ENCODE measurements at regions not wholly inside any gene's neighbourhood (a gene's known extent, or its start where the extent isn't known, plus 50 kb on each side); places are given as distances from the start of the nearest gene placed in this dataset.

DNA sequence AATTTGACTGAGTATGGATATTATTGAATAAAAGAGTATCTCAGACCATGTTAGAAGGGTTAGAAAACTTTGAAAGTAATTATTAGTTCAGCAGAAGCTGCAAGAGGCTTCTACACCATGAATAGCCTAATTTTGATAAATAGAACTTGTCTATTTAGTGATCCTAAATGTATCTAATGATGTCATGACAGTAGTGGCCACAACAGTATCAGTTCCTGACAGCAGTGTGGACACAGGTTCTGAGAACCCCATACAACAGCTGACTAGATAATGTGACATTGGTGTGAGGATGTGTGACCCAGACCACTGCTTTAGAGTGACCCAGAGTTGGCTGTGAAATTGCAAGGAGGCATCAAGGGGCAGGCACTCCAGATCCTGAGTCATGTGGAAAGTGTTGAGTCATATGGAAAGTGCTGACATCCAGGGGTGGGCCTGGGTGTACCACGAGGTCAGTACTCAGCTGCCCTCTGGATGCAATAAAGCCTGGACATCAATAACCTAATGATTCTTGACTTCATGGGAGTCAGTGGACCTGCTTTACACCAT lies 754.7 kb downstream of the DHX35 start:
- H3K79me2 ChIP-seq (ENCODE audit: control insufficient read depth, insufficient read depth, low read length) = no peaks in the 10 kb centered on the region
- DNase-seq (ENCODE audit: low read depth, low spot score) (no peak), FAIRE-seq (no peak)
- H2AFZ ChIP-seq (ENCODE audit: low read depth, low read length) = no peak overlapping the region
- no peaks in the 10 kb centered on the region for H3K9me3 ChIP-seq (replicated peaks; ENCODE audit: control insufficient read depth, insufficient read depth, low read length)
- H3K9me1 ChIP-seq (replicated peaks; ENCODE audit: control insufficient read depth, extremely low read depth, insufficient read depth, low read length) = no peaks in the 10 kb centered on the region
- no peak overlapping the region for H3K4me2 ChIP-seq (ENCODE audit: insufficient read depth, low read length)
- dilution Hi-C loops (cut with MboI; ENCODE audit: extremely low pct_ligation_motif_present, low sequenced_read_pairs) (no loop called here), intact Hi-C loops (cut with micrococcal nuclease) (no loop called here)
- no peaks in the 10 kb centered on the region for H4K20me1 ChIP-seq (replicated peaks; ENCODE audit: control insufficient read depth, extremely low read depth, insufficient read depth, low read length)
- H3K4me3 ChIP-seq (replicated peaks in 1 of 3; ENCODE audit: insufficient read depth in 1 of 3, low read depth in 1 of 3, low read length in 3 of 3) = no peak overlapping the region
- H3K36me3 ChIP-seq (ENCODE audit: control insufficient read depth in 2 of 2, extremely low read depth in 1 of 2, insufficient read depth in 2 of 2, low read length in 2 of 2) = no peaks in the 10 kb centered on the region
- TF ChIP-seq POLR2A (IDR thresholded peaks at IDR 0.05; ENCODE audit: low read depth, low read length) = no peak
- no peak for TF ChIP-seq MYC (IDR thresholded peaks at IDR 0.05; ENCODE audit: low read depth, low read length)
- TF ChIP-seq EZH2 (IDR thresholded peaks at IDR 0.05; ENCODE audit: borderline replicate concordance, low read depth, low read length, severe bottlenecking) = no peak
- no peak for TF ChIP-seq JUN (IDR thresholded peaks at IDR 0.05; ENCODE audit: borderline replicate concordance, insufficient read depth, insufficient read length, low read depth)
- TF ChIP-seq, protein P1, sequence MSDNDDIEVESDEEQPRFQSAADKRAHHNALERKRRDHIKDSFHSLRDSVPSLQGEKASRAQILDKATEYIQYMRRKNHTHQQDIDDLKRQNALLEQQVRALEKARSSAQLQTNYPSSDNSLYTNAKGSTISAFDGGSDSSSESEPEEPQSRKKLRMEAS (IDR thresholded peaks at IDR 0.05; ENCODE audit: insufficient read depth, insufficient read length) = no peak
- TF ChIP-seq, protein P2, sequence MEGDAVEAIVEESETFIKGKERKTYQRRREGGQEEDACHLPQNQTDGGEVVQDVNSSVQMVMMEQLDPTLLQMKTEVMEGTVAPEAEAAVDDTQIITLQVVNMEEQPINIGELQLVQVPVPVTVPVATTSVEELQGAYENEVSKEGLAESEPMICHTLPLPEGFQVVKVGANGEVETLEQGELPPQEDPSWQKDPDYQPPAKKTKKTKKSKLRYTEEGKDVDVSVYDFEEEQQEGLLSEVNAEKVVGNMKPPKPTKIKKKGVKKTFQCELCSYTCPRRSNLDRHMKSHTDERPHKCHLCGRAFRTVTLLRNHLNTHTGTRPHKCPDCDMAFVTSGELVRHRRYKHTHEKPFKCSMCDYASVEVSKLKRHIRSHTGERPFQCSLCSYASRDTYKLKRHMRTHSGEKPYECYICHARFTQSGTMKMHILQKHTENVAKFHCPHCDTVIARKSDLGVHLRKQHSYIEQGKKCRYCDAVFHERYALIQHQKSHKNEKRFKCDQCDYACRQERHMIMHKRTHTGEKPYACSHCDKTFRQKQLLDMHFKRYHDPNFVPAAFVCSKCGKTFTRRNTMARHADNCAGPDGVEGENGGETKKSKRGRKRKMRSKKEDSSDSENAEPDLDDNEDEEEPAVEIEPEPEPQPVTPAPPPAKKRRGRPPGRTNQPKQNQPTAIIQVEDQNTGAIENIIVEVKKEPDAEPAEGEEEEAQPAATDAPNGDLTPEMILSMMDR (IDR thresholded peaks at IDR 0.05; ENCODE audit: extremely low read depth in 1 of 2, insufficient read depth in 1 of 2, low read depth in 1 of 2, low read length in 2 of 2) = no peak
- no peak for TF ChIP-seq GATA2 (IDR thresholded peaks at IDR 0.05; ENCODE audit: insufficient read depth, insufficient read length, low read depth, low read length)
- TF ChIP-seq FOS (IDR thresholded peaks at IDR 0.05; ENCODE audit: borderline replicate concordance, insufficient read depth, low read length) = no peak
- no peak for TF ChIP-seq POLR2AphosphoS5 (IDR thresholded peaks at IDR 0.05; ENCODE audit: insufficient read depth, low read depth, low read length)
- ChIA-PET CTCF (no interaction called here), POLR2A (no interaction called here)
- no peaks in the 10 kb centered on the region for H3K27me3 ChIP-seq (ENCODE audit: control insufficient read depth in 2 of 2, insufficient read depth in 2 of 2, low read length in 2 of 2)
- H3K9ac ChIP-seq (replicated peaks; ENCODE audit: extremely low read depth, insufficient read depth, low read length) = no peak overlapping the region
- no TSS peak for BruUV-seq (replicated peaks)
- no peak overlapping the region for H3K27ac ChIP-seq (ENCODE audit: insufficient read depth, low read depth, low read length)
- no peaks in the 10 kb centered on the region for H3K4me1 ChIP-seq (ENCODE audit: control insufficient read depth, extremely low read depth, insufficient read depth, low read length)
